Transverse colon (tissue), 4 donors: ENCODE measurements at regions not wholly inside any gene's neighbourhood (a gene's known extent, or its start where the extent isn't known, plus 50 kb on each side); places are given as distances from the start of the nearest gene placed in this dataset.

ENCODE experiments used
- DNase-seq: peaks from one replicate; pipeline ENCODE4 v3.0.0-alpha.2; 2019
- H3K27ac ChIP-seq, 4 donors: fragments of 200-600 bp; sonication (generic); 2 replicates each; pipeline ENCODE4 v1.5.1; 2016 to 2018; ENCODE audit warnings: inconsistent platforms in 4 of 4
- H3K27me3 ChIP-seq: fragments of 200-600 bp; sonication (generic); 2 replicates; pipeline ENCODE4 v1.5.1; 2017; ENCODE audit warnings: inconsistent platforms
- H3K36me3 ChIP-seq, 4 donors: fragments of 200-600 bp; sonication (generic); 2 replicates each; pipeline ENCODE4 v1.5.1; 2017 to 2019; ENCODE audit warnings: inconsistent platforms in 4 of 4
- H3K4me1 ChIP-seq, 4 donors: fragments of 200-600 bp; sonication (generic); 2 replicates each; pipeline ENCODE4 v1.5.1; 2017 to 2020; ENCODE audit warnings: inconsistent platforms in 4 of 4
- H3K4me3 ChIP-seq, 4 donors: fragments of 200-600 bp; sonication (generic); 1 replicate in 1 of 4; 2 replicates in 3 of 4; pipeline versions ENCODE4 v1.5.1 to v1.6.1; 2017 to 2019; ENCODE audit warnings: inconsistent platforms in 4 of 4
- H3K9me3 ChIP-seq, 2 donors: fragments of 200-600 bp; sonication (generic); 2 replicates each; pipeline ENCODE4 v1.5.1; 2017 to 2019; ENCODE audit warnings: inconsistent platforms in 2 of 2
- CTCF ChIP-seq, 5 experiments: fragments of 200-600 bp in 3 of 5; fragments of 450-650 bp in 2 of 5; sonication (generic) in 3 of 5; IDR thresholded peaks; 1 replicate in 2 of 5; 2 replicates in 3 of 5; pipeline ENCODE4 v1.5.1; 2016 to 2017; ENCODE audit warnings: antibody characterized with exemption in 5 of 5, inconsistent platforms in 3 of 5, mild to moderate bottlenecking in 2 of 5, moderate library complexity in 1 of 5
- EP300 ChIP-seq: sonication (generic); formaldehyde crosslinking; IDR thresholded peaks from one replicate; pipeline ENCODE4 v1.6.1; 2017; ENCODE audit warnings: antibody characterized with exemption, low read depth
- POLR2A ChIP-seq: fragments of 450-650 bp; IDR thresholded peaks from one replicate; pipeline ENCODE4 v1.6.1; 2016; ENCODE audit warnings: antibody characterized with exemption, mild to moderate bottlenecking, moderate library complexity
- POLR2AphosphoS5 ChIP-seq, 3 donors: sonication (generic); formaldehyde crosslinking; IDR thresholded peaks; one replicate each; pipeline ENCODE4 v1.6.1; 2016; ENCODE audit warnings: antibody characterized with exemption in 3 of 3
- WGBS, 2 donors: methylation state at CpG; one replicate each; pipeline ENCODE4 v1.1.5; 2018; ENCODE audit warnings: low coverage in 1 of 2; 5-methylcytosine and 5-hydroxymethylcytosine counted together
- in situ Hi-C, 4 donors: fragments of 200-750 bp; cut with MboI; loops; one replicate each; pipeline versions ENCODE4 v1.15.0 to v1.15.1; 2017; ENCODE audit warnings: low sequenced_read_pairs in 3 of 4, low pct_ligation_motif_present in 1 of 4, low pct_unique_long_range_greater_than_20kb in 1 of 4
- intact Hi-C: fragments of 100-400 bp; cut with DNase I; formaldehyde crosslinking; loops from one replicate; pipeline ENCODE4 v1.15.1; 2023; ENCODE audit warnings: low total_unique reads

- 66 to 80% methylated on average over 1 of the region's 1 CpG for whole genome bisulfite sequencing, 2 donors
- in situ Hi-C loops (no loop called here), intact Hi-C loops (no loop called here)
- DNase-seq, result no peak
- no peak overlapping the region for H3K27ac ChIP-seq
- no peaks in the 10 kb centered on the region for H3K36me3 ChIP-seq
- no peak overlapping the region for H3K4me3 ChIP-seq
- TF ChIP-seq CTCF (IDR thresholded peaks at IDR 0.05), result no peak
- no peak for TF ChIP-seq POLR2AphosphoS5 (IDR thresholded peaks at IDR 0.05)
- no peak for TF ChIP-seq POLR2A
- TF ChIP-seq EP300, result no peak
- no peaks in the 10 kb centered on the region for H3K9me3 ChIP-seq
- no peaks in the 10 kb centered on the region for H3K4me1 ChIP-seq
- no peaks in the 10 kb centered on the region for H3K27me3 ChIP-seq
Measured at GRCh38 chr10:61068471-61068870, 124.5 kb upstream of the RHOBTB1 start.

GRCh38 chr10:61067671-61068336 is 123.8 kb upstream of the RHOBTB1 start:
- TF ChIP-seq POLR2AphosphoS5 (IDR thresholded peaks at IDR 0.05), result no peak
- TF ChIP-seq CTCF (IDR thresholded peaks at IDR 0.05), result no peak
- TF ChIP-seq POLR2A, result no peak
- no peak overlapping the region for H3K4me3 ChIP-seq
- in situ Hi-C loops (no loop called here), intact Hi-C loops (no loop called here)
- no peaks in the 10 kb centered on the region for H3K4me1 ChIP-seq
- 47 to 68% methylated on average over 3 to 4 of the region's 4 CpGs for WGBS, 2 donors
- no peaks in the 10 kb centered on the region for H3K36me3 ChIP-seq
- H3K27ac ChIP-seq, result no peak overlapping the region
- no peaks in the 10 kb centered on the region for H3K27me3 ChIP-seq
- no peak for DNase-seq
- H3K9me3 ChIP-seq, result no peaks in the 10 kb centered on the region

- 50 to 60% methylated on average over 7 of the region's 7 CpGs for WGBS, 2 donors
- in situ Hi-C loops (no loop called here), intact Hi-C loops (no loop called here)
- Histone ChIP-seq H3K27me3 (no peaks in the 10 kb centered on the region), H3K9me3 (no peaks in the 10 kb centered on the region), H3K4me1 (no peaks in the 10 kb centered on the region), H3K4me3 (no peak overlapping the region), H3K36me3 (no peaks in the 10 kb centered on the region), H3K27ac (no peak overlapping the region)
- no peak for DNase-seq
- TF ChIP-seq EP300, result no peak
- no peak for TF ChIP-seq CTCF (IDR thresholded peaks at IDR 0.05)
- TF ChIP-seq POLR2AphosphoS5 (IDR thresholded peaks at IDR 0.05), result no peak
- no peak for TF ChIP-seq POLR2A
Measured at GRCh38 chr10:61066661-61067344, 122.8 kb upstream of the RHOBTB1 start.

- 79 to 88% methylated on average over 2 of the region's 2 CpGs for WGBS, 2 donors
- no peaks in the 10 kb centered on the region for H3K36me3 ChIP-seq
Measured at GRCh38 chr10:61065051-61065450, 121.1 kb upstream of the RHOBTB1 start.

More at GRCh38 chr10:61065051-61065450, 121.1 kb upstream of the RHOBTB1 start:
- Histone ChIP-seq H3K27me3 (no peaks in the 10 kb centered on the region), H3K4me3 (no peak overlapping the region), H3K27ac (no peak overlapping the region), H3K4me1 (no peaks in the 10 kb centered on the region), H3K9me3 (no peaks in the 10 kb centered on the region)
- intact Hi-C loops (no loop called here), in situ Hi-C loops (no loop called here)
- no peak for TF ChIP-seq POLR2AphosphoS5 (IDR thresholded peaks at IDR 0.05)
- TF ChIP-seq EP300, result no peak
- no peak for TF ChIP-seq CTCF (IDR thresholded peaks at IDR 0.05)
- no peak for TF ChIP-seq POLR2A
- DNase-seq, result no peak
